Left lung (tissue), 4 donors: ENCODE measurements at regions not wholly inside any gene's neighbourhood (a gene's known extent, or its start where the extent isn't known, plus 50 kb on each side); places are given as distances from the start of the nearest gene placed in this dataset.

Experiments
- ATAC-seq: fragments of 200-7000 bp; cut with Tn5 transposase; one replicate; pipeline ENCODE4 v1.9.1; 2020; ENCODE audit warnings: moderate library complexity
- DNase-seq, 4 donors: peaks; one replicate each; pipeline ENCODE4 v3.0.0-alpha.2; 2013 to 2020
- H3K27ac ChIP-seq, 2 donors: fragments of 200-600 bp; sonication (generic) in 1 of 2; one replicate each; pipeline versions ENCODE4 v1.5.0 to v1.8.0; 2020 to 2021
- H3K27me3 ChIP-seq, 2 donors: fragments of 200-600 bp; sonication (generic) in 1 of 2; one replicate each; pipeline versions ENCODE4 v1.5.0 to v1.8.0; 2020 to 2021
- H3K36me3 ChIP-seq, 2 donors: fragments of 200-600 bp; sonication (generic) in 1 of 2; one replicate each; pipeline versions ENCODE4 v1.5.0 to v1.8.0; 2020 to 2021
- H3K4me1 ChIP-seq, 2 donors: fragments of 200-600 bp; one replicate each; pipeline ENCODE4 v1.8.0; 2021
- H3K4me3 ChIP-seq, 2 donors: fragments of 200-600 bp; sonication (generic) in 1 of 2; one replicate each; pipeline versions ENCODE4 v1.5.0 to v1.8.0; 2020 to 2021; ENCODE audit warnings: mild to moderate bottlenecking in 1 of 2
- H3K9me3 ChIP-seq, 2 donors: fragments of 200-600 bp; sonication (generic) in 1 of 2; one replicate each; pipeline versions ENCODE4 v1.5.0 to v1.8.0; 2020 to 2021
- intact Hi-C, 2 donors: fragments of 100-400 bp; cut with DNase I; formaldehyde crosslinking; loops; one replicate each; pipeline versions ENCODE4 v1.11.2 to v1.14.2; 2022
- TF ChIP-seq, protein P1 (sequence below), 2 donors: fragments of 200-600 bp; sonication (generic) in 1 of 2; IDR thresholded peaks; one replicate each; pipeline versions ENCODE4 v1.5.0 to v1.8.0; 2021; ENCODE audit warnings: antibody characterized with exemption in 2 of 2
- donor health status: DM: no; HTN: yes; CAD: no.
- donor health status: DM: no; HTN: no; CAD: no.

DNA sequence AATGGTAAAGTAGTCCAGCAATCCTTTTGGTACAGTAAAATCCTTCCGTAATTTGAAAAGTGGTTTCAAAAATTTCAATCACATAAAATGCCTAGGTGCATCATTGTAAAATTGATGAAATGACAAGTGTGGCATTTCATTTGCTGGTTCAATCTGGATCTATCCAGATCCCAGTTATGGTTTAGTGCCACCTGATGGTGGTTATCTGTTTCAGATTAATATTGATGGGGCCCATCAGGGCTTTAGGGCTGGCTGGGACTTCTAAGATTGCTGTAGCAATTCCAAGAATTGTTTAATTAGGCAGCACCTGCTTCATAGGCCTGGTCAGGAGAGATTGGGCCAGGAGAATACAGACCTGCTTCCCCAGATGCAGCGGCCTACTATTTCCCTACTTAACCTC is 55.5 kb upstream of the PIK3C3 start:
- Histone ChIP-seq H3K27ac (no peak overlapping the region), H3K36me3 (no peaks in the 10 kb centered on the region), H3K9me3 (no peaks in the 10 kb centered on the region), H3K4me1 (no peaks in the 10 kb centered on the region), H3K4me3 (no peak overlapping the region), H3K27me3 (no peaks in the 10 kb centered on the region)
- TF ChIP-seq, protein P1, sequence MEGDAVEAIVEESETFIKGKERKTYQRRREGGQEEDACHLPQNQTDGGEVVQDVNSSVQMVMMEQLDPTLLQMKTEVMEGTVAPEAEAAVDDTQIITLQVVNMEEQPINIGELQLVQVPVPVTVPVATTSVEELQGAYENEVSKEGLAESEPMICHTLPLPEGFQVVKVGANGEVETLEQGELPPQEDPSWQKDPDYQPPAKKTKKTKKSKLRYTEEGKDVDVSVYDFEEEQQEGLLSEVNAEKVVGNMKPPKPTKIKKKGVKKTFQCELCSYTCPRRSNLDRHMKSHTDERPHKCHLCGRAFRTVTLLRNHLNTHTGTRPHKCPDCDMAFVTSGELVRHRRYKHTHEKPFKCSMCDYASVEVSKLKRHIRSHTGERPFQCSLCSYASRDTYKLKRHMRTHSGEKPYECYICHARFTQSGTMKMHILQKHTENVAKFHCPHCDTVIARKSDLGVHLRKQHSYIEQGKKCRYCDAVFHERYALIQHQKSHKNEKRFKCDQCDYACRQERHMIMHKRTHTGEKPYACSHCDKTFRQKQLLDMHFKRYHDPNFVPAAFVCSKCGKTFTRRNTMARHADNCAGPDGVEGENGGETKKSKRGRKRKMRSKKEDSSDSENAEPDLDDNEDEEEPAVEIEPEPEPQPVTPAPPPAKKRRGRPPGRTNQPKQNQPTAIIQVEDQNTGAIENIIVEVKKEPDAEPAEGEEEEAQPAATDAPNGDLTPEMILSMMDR (IDR thresholded peaks at IDR 0.05): no peak
- DNase-seq (no peak), ATAC-seq (no peak)
- intact Hi-C loops: no loop called here

DNA sequence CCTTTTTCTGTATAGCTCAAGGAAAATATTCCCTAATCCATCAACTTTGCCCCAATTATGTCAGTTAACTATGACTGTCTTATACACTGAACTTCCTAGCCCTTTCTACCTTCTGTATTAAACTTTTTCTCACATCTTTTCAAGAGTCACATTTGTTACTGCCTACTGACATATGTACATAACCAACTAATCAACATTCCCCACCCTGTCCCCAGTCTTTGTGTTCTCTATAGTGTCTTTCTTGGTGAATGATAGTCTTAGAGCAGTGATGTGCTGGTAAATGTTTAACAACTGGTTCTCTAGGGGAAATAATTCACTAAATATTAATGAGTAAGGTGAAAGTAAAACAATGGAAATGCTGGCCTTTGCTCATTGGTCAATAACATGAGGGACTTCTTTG is 61.6 kb upstream of the PIK3C3 start:
- TF ChIP-seq, protein P1 (IDR thresholded peaks at IDR 0.05): no peak
- Histone ChIP-seq H3K4me3 (no peak overlapping the region), H3K27ac (no peak overlapping the region), H3K4me1 (no peaks in the 10 kb centered on the region), H3K27me3 (no peaks in the 10 kb centered on the region), H3K9me3 (no peaks in the 10 kb centered on the region), H3K36me3 (no peaks in the 10 kb centered on the region)
- intact Hi-C loops: no loop called here
- ATAC-seq (no peak), DNase-seq (no peak)

DNA sequence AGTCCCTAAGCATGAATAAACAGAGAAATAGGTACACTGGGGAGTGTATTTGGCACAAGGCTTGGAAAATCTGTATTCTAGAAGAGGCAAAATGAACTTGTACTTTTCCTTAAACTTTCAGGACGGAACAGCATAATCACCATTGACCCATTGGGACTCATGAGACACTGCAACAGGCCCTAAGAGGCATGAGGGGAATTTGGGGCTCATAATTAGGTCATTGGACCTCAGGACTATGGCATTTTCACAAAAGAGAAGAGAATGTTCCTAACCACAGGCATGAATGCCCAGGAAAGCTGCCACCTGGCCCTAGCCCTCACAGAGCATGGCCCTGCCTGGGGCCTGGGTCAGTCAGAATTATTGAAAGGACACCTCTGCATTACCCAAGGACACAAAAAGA is 67.9 kb upstream of the PIK3C3 start:
- Histone ChIP-seq H3K4me1 (no peaks in the 10 kb centered on the region), H3K27me3 (no peaks in the 10 kb centered on the region), H3K27ac (no peak overlapping the region), H3K9me3 (no peaks in the 10 kb centered on the region), H3K4me3 (no peak overlapping the region), H3K36me3 (no peaks in the 10 kb centered on the region)
- DNase-seq: no peak
- TF ChIP-seq, protein P1 (IDR thresholded peaks at IDR 0.05): no peak
- no peak for ATAC-seq
- intact Hi-C loops: no loop called here

DNA sequence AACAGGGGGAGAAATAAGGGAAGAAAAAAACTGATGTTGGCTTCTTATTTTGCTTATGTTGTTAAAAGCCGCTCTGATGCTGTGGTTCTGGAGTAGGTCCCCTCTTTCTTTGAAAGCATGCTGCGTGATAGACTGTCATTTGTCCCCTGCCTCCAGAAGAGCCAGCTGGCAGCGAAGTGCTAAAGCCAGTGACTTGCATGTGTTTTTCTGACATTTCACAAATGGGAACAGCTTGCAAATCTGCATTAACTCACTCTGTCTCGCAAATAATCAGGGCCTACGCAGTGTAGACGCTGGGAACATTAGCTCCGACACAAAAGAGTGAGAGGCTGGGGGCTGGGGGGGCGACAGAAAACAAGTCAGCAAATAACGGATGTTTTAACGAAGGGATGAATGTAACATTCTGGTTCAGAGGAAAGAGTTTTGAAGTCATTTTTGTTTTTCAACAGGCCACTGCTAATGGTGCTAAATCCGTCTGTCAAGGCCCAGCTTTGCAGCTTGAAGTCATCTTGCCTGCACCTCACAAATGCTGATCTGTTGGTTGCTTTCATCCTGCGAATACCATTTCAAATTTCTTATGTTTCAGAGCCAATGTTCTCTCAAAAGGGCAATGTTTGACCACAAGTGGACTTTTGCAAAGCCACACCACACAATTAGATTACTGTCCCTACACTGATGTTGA is 68.8 kb upstream of the PIK3C3 start:
- H3K9me3 ChIP-seq: no peaks in the 10 kb centered on the region
- no peak overlapping the region for H3K27ac ChIP-seq
- H3K4me3 ChIP-seq: no peak overlapping the region
- TF ChIP-seq, protein P1 (IDR thresholded peaks at IDR 0.05): no peak
- H3K27me3 ChIP-seq: no peaks in the 10 kb centered on the region
- H3K36me3 ChIP-seq: no peaks in the 10 kb centered on the region
- no peaks in the 10 kb centered on the region for H3K4me1 ChIP-seq
- no peak for ATAC-seq
- DNase-seq: peak in 2 of 4 donors; percentile 39 to 54
- intact Hi-C loops: no loop called here

DNA sequence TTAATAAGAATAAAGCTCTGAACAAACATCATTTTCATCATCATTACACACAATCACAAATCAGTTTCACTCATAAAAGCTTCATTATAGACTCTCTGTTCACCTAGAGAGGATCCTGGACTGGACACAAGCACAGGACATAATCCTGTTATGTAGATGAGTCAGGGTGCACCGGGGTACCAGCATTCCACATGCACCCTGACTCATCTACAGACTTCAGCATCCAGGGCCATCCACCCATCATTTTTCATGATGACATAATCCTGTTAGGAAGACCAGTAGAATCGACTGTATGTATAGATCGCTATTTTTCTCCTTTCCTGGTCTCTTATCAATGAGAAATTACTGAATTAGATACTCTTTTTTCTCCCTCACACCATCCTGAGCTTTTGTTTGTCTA is 73.7 kb upstream of the PIK3C3 start:
- ATAC-seq: no peak
- Histone ChIP-seq H3K9me3 (no peaks in the 10 kb centered on the region), H3K27ac (no peak overlapping the region), H3K27me3 (no peaks in the 10 kb centered on the region), H3K4me1 (no peaks in the 10 kb centered on the region), H3K4me3 (no peak overlapping the region), H3K36me3 (no peaks in the 10 kb centered on the region)
- TF ChIP-seq, protein P1 (IDR thresholded peaks at IDR 0.05): no peak
- no peak for DNase-seq
- intact Hi-C loops: no loop called here
